ENCODE measurements at regions not wholly inside any gene's neighbourhood (a gene's known extent, or its start where the extent isn't known, plus 50 kb on each side); places are given as distances from the start of the nearest gene placed in this dataset.

GRCh38 chr13:66099825-66100224, 1130.3 kb downstream of the PCDH9 start:
- POLR2A ChIA-PET = no interaction called here

More at GRCh38 chr13:66099825-66100224, 1130.3 kb downstream of the PCDH9 start:
- Histone ChIP-seq H3K4me1 (ENCODE audit: control insufficient read depth in 1 of 2, insufficient read depth in 2 of 2, low read length in 2 of 2) (no peaks in the 10 kb centered on the region), H3K4me3 (replicated peaks in 1 of 2; ENCODE audit: low read depth in 1 of 2, low read length in 2 of 2) (no peak overlapping the region), H3K9me2 (ENCODE audit: insufficient read depth) (no peaks in the 10 kb centered on the region), H3K9ac (ENCODE audit: low read length) (no peak overlapping the region), H4K20me1 (ENCODE audit: insufficient read depth) (no peaks in the 10 kb centered on the region), H3K27me3 (ENCODE audit: insufficient read depth, low read length) (no peaks in the 10 kb centered on the region), H2AFZ (ENCODE audit: low read depth, low read length, poor library complexity, severe bottlenecking) (no peak overlapping the region), H3K9me3 (ENCODE audit: control insufficient read depth in 1 of 2, insufficient read depth in 1 of 2, low read depth in 1 of 2, low read length in 2 of 2) (no peaks in the 10 kb centered on the region), H3K4me2 (ENCODE audit: low read length) (no peak overlapping the region), H3K36me3 (ENCODE audit: control insufficient read depth in 1 of 2, insufficient read depth in 2 of 2, low read length in 2 of 2) (no peaks in the 10 kb centered on the region), H3K79me2 (ENCODE audit: insufficient read depth, low read length) (no peaks in the 10 kb centered on the region), H3K27ac (ENCODE audit: low read depth, low read length) (no peak overlapping the region)
- CTCF ChIA-PET = no interaction called here
- DNase-seq (ENCODE audit: low read depth, low spot score) (no peak), ATAC-seq (no peak)
- BruUV-seq (replicated peaks) = no TSS peak
- TF ChIP-seq CTCF (IDR thresholded peaks at IDR 0.05 in 2 of 3, conservative IDR thresholded peaks at IDR 0.05 in 1 of 3; ENCODE audit: borderline replicate concordance in 1 of 3, insufficient read depth in 1 of 3, low read depth in 2 of 3, low read length in 2 of 3) (no peak), YY1 (IDR thresholded peaks at IDR 0.05; ENCODE audit: extremely low read depth, insufficient replicate concordance, low read depth, low read length) (no peak), EZH2 (IDR thresholded peaks at IDR 0.05) (no peak), ZFX (IDR thresholded peaks at IDR 0.05) (no peak), CBX3 (IDR thresholded peaks at IDR 0.05; ENCODE audit: low read depth) (no peak), SIN3A (IDR thresholded peaks at IDR 0.05; ENCODE audit: low read depth) (no peak), MAX (IDR thresholded peaks at IDR 0.05) (no peak), POLR2A (IDR thresholded peaks at IDR 0.05; ENCODE audit: borderline replicate concordance, extremely low read depth, insufficient read depth, insufficient read length) (no peak), ELF1 (IDR thresholded peaks at IDR 0.05; ENCODE audit: borderline replicate concordance, low read depth) (no peak), EGR1 (IDR thresholded peaks at IDR 0.05; ENCODE audit: low read depth) (no peak), POLR2AphosphoS5 (IDR thresholded peaks at IDR 0.05; ENCODE audit: low read depth, low read length) (no peak), TCF7L2 (IDR thresholded peaks at IDR 0.05; ENCODE audit: borderline replicate concordance, extremely low read depth, insufficient read depth, insufficient read length) (no peak), RAD21 (IDR thresholded peaks at IDR 0.05; ENCODE audit: low read depth) (no peak), FOSL1 (IDR thresholded peaks at IDR 0.05; ENCODE audit: low read depth) (no peak), ZNF274 (IDR thresholded peaks at IDR 0.05; ENCODE audit: low read depth, low read length) (no peak), SRF (IDR thresholded peaks at IDR 0.05; ENCODE audit: low read depth) (no peak), REST (IDR thresholded peaks at IDR 0.05; ENCODE audit: low read depth) (no peak), SP1 (IDR thresholded peaks at IDR 0.05; ENCODE audit: low read depth) (no peak), ZBTB33 (IDR thresholded peaks at IDR 0.05; ENCODE audit: extremely low read depth, insufficient replicate concordance, low read length) (no peak)
- intact Hi-C loops (cut with micrococcal nuclease) = no loop called here
- RAD21 ChIA-PET (ENCODE audit: low non-redundant PET in 1 of 2, low total read pairs in 2 of 2, uncharacterized antibody in 2 of 2, unreplicated experiment in 2 of 2) = no interaction called here

All from HCT116 (cell line).